ENCODE measurements at regions not wholly inside any gene's neighbourhood (a gene's known extent, or its start where the extent isn't known, plus 50 kb on each side); places are given as distances from the start of the nearest gene placed in this dataset.
"Not testable (repeated sequence)": the region's sequence is repeated elsewhere in the genome, so short reads cannot be mapped to it uniquely, and the experiment has no call there.

- not testable (repeated sequence) for DNase-seq
Observed at GRCh38 chrX:94862470-94862869, 1188.5 kb downstream of the FAM133A start.

DNA sequence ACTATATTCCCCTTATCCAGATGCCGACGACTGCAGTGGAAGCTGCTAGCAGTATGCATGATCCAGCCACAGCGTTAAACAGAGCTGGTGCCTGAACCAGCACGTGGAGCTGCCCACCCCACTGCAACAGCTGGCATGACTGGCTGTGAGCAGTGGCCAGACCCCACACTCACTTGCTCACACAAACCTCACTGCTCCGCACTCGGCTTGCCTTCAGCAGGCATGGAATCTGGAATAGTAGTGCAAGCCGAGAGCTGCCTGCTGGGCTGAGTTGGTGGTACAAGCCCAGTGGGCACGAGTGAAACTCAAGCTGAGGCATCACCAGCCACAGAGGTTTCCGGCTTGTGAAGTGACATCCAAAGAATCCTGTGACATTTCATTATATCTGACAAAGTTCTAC lies 1197.6 kb downstream of the FAM133A start:
- DNase-seq: no peak

GRCh38 chrX:94901849-94902248 lies 1227.8 kb downstream of the FAM133A start:
- no peak for DNase-seq

- no peak for DNase-seq
Observed at GRCh38 chrX:94908171-94908570, 1234.2 kb downstream of the FAM133A start.

DNA sequence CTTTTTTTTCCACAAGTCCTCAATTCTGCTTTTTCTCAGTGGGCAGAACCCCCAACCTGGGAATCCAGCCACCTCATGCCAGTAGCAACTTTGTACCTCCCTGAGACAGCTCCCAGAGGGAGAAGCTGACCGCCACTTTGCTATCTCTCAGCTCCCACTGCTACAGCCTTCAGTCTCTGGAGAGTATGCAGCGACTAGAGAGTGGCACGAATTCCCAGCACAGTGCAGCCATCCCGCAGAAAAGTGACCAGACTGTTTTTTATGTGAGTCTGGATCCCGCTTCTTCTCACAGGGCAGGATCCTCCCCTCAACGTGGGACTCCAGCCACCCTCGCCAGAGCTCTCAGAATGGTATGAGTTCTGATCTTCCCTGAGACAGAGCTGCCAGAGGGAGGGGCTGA lies 1234.6 kb downstream of the FAM133A start:
- DNase-seq: no peak

DNA sequence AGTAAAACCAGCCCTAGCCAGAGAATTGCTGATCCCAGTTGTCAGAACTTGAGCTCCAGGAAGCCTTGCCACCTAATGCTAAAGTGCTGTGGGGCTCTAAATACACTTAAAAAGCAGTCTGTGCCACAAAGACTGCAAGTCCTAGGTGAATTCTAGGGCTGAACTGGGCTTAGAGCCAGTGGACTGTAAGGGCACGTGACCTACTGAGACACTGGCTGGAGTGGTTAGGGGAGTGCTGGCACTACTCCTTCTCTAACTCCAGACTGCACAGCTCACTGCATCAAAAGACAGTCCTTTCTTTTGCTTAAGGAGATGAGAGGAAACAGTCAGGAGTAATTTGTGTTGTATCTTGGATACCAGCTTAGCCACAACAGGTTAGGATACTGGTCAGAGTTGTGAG lies 1240.2 kb downstream of the FAM133A start:
- DNase-seq: no peak

DNA sequence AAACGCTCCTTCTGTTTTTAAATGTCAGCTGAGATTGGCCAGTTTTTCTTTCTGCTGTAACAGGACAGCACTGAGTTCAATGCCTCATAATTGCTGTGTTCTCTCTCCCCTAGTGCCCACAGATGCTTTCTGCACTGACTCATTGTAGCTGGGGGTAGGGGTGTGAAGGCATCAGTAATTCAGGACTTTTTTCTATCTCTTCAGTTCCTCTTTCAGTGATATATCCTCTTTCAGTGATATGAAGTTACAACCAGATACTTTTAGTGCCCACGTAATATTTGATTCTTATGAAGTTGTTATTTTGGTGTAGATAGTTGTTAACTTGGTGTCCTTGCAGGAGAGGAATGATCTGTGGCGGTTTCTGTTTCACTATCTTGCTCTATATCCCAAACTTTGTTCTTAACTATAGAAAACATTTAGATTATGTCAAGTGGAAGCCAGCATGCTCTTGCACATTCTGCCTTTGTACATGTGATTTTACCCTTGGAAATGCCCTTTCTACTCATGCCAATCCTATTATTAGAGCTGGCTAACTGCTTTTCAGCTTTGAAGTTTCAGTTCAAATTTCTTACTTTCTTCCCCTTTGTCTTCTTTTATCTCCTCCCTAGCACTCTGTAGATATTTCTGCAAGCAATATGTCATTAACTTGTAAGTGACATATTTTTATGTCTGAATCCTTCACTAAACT lies 1258.4 kb downstream of the FAM133A start:
- DNase-seq: no peak

- DNase-seq: no peak
Observed at GRCh38 chrX:94936722-94937121, 1262.7 kb downstream of the FAM133A start.

DNA sequence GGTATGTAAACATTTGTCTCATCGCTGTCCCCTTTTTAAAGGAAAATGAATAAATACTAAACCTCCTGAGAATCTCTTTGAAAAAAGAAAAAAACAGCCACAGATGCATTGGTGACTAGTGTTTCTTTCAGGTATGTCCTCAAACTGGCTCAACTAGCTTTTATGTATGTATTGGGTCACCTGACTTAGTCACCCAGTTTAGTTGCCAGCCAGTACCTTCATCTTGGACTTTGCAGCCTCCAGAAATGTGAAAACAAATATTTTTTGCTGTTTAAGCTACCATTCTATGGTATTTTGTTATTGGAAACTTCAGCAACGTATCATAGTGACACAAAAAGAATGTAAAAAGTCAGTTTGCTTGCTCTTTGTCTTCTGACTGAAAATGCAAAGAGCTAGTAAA lies 1263.5 kb downstream of the FAM133A start:
- no peak for DNase-seq

GRCh38 chrX:94942603-94943002 lies 1268.6 kb downstream of the FAM133A start:
- DNase-seq: no peak

- DNase-seq: not testable (repeated sequence)
Observed at GRCh38 chrX:94946137-94946536, 1272.1 kb downstream of the FAM133A start.

- DNase-seq: no peak
Observed at GRCh38 chrX:94961730-94962129, 1287.7 kb downstream of the FAM133A start.

DNA sequence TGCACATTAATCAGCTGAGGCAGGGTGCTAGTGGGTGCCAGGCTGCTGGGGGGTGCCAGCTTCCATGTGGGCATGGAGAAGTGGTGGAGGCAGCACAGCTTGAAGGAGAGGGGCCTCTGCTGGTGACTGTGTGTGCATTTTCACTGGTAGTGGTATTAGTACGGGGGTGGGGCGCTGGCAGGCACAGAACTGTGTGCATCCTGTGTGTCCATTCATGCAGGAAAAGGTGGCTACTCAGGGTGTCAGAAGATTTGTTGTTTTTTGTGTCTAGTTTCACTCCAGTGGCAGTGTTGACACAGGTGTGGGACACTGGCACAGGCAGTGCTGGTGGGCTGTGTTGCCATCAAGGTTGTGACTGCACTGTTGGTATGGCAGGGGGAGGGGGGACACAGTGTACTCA lies 1303.6 kb downstream of the FAM133A start:
- DNase-seq: no peak

DNA sequence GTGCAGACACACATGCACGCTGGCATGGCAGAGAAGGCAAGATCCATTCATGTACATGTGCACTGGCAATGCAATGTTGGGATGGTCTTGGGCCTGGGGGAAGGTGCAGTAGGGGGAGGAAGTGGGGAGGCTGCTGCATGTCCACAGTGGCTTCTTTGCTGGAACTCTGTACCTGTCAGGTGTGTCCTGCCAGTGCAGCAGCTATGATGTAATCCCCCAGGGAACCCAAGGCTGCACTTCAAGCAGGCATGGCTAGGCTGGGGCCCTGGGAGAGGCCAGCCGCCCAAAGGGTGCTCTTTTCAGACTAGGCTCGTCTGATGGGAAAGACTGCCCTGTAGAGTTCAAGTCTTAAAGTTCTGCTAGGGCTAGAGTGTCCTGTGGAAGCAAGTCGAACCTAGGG lies 1304.0 kb downstream of the FAM133A start:
- no peak for DNase-seq

Measured in Kasumi-1 (cell line).